Thyroid gland (tissue), 4 donors: ENCODE measurements at regions not wholly inside any gene's neighbourhood (a gene's known extent, or its start where the extent isn't known, plus 50 kb on each side); places are given as distances from the start of the nearest gene placed in this dataset.

Experiments used
- CTCF ChIP-seq, 6 experiments: fragments of 200-600 bp in 3 of 6; fragments of 450-650 bp in 3 of 6; sonication (generic) in 3 of 6; IDR thresholded peaks; one replicate each; pipeline ENCODE4 v1.5.1; 2016 to 2019; ENCODE audit warnings: antibody characterized with exemption in 6 of 6, mild to moderate bottlenecking in 2 of 6, inconsistent platforms in 1 of 6, moderate library complexity in 1 of 6
- POLR2A ChIP-seq, 2 donors: fragments of 450-650 bp; IDR thresholded peaks; one replicate each; pipeline ENCODE4 v1.6.1; 2017; ENCODE audit warnings: antibody characterized with exemption in 2 of 2, mild to moderate bottlenecking in 2 of 2, moderate library complexity in 1 of 2

- TF ChIP-seq CTCF (IDR thresholded peaks at IDR 0.05) (no peak), POLR2A (IDR thresholded peaks at IDR 0.05) (no peak)
Measured at GRCh38 chr6:98526465-98526864, 307.9 kb upstream of the POU3F2 start.
